NCI-H345 treated with DMSO at 0.1 percent for 48 hours (cell line): ENCODE measurements at regions not wholly inside any gene's neighbourhood (a gene's known extent, or its start where the extent isn't known, plus 50 kb on each side); places are given as distances from the start of the nearest gene placed in this dataset.
"Not testable (repeated sequence)": the region's sequence is repeated elsewhere in the genome, so short reads cannot be mapped to it uniquely, and the experiment has no call there.

Experiments used
- DNase-seq: peaks from one replicate; lab custom pipeline; 2025; ENCODE audit not compliant: unreplicated experiment; lab: John Stamatoyannopoulos, UW

DNA sequence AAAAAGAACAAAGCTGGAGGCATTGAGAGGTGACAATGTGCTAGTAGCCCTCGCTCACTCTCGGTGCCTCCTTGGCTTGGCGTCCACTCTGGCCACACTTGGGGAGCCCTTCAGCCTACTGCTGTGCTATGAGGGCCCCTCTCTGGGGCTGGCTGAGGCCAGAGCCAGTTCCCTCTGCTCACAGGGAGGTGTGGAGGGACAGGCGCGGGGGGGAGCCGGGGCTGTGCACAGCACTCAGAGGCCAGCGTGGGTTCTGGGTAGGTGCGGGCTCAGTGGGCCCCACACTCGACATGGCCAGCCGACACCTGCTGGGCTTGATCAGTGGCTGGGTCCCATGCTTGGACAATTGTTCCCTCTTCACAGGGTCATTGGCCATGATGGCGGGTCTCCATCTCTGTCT lies 202.5 kb upstream of the GRAMD2B start:
- DNase-seq = no peak

DNA sequence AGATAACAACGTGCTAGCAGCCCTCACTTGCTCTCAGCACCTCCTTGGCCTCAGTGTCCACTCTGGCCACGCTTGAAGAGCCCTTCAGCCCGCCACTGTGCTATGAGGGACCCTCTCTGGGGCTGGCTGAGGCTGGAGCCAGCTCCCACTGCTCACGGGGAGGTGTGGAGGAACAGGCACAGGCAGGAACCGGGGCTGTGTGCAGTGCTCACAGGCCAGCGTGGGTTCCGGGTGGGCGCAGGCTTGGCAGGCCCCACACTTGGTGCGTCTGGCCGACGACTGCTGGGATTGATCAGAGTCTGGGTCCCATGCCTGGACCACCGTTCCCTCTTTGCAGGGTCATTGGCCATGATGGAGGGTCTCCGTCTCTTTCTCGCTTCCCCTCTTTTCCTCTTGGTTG lies 194.3 kb upstream of the GRAMD2B start:
- no peak for DNase-seq

DNA sequence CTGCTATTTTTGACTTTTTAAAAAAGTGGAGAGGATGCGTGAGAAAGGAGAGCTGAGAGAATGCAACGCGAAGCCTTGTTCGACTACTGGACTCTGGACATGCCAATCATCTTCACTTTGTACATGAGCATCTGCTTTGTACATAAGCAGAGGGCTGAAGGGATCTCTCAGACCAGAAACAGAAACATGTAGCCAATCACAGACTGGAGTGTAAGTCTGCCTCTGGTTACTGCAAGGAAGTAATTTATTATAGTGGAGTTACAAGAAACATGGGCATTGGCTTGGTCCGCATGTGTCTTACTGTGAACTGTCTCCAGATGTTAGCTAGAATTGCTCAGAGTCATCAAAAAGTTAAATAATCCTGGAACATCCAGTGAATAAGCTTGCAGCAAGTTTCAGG lies 190.0 kb upstream of the GRAMD2B start:
- DNase-seq = no peak

DNA sequence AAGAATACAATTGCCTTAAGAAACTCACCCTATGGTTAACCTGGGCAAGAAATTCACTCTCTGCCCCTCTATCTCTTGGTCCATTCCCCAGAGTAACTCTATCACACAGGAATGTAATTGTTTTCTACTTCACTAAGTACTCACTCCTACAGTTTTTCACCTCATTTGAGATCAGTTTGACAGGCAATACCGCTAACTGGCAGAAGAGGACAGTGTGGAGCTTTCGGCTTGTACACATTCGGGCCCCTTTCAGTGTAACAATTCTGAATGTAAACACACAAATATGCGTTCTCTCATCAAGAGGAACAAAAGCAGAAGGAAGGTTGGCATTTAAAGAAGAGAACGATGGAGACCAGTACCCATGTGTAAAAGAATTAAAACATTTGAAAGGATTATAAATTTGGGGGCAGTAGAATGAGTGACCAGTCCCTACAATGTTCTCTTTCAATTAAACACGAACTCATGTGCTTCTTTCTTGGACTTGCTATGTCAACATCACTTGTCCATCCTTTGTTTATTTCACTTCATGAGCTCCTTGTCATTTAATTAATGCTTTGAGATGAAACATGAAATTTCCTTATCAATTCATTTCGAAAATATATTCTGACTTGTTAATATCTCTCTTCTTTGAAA lies 188.5 kb upstream of the GRAMD2B start:
- DNase-seq = no peak

DNA sequence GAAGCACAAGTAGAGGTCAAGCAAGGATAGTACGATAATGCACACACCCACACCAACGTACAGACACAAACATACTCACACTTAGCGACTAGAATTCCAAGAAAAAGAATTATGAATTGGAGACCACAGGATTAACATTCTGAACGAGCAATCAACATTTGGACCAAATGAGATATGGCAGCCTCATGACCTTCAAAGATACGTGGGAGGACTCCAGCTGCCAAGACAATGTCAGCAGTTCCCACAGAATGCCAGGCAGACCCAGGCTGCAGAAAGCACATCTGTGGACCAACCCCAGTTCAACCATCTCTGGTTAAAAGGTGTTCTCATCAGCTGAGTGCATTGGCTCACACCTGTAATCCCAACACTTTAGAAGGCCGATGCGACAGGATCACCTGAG lies 187.6 kb upstream of the GRAMD2B start:
- DNase-seq = no peak

DNA sequence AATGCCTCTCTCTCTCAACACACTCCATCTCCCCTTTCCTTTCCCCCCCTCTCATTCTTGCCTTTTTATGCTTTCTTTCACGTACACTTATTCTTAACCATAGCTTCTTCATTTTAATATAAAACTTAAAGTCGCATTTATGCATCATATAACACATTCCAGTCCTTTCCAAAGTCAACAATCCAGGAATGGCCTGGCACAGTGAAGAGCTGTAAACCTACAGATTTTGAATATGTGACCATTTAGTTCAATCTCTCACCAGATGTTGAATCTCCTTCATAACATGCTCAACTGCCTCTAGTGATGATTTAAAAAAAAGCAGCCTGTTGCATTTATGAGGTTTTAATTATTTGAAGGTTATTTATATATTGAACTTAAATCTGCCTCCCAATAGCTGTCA lies 186.2 kb upstream of the GRAMD2B start:
- no peak for DNase-seq

DNA sequence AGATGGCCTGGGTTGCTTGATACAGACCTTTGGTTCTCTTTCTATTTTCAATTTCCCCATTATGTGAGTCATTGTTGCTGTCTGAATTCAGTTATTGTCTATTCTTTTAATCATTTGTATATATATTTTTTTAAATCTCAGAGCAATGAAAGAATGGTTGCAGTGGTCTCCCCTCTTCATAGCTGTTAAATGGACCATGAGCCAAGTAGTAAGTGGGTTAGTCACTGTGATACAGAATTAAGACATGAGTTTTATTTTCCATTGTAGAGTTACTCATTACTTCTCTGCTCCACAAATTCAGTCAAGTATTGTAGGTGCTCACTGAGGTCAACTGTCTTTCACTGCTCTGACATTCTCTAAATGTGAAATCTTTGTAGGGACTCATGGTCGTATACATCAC lies 174.6 kb upstream of the GRAMD2B start:
- DNase-seq = no peak

DNA sequence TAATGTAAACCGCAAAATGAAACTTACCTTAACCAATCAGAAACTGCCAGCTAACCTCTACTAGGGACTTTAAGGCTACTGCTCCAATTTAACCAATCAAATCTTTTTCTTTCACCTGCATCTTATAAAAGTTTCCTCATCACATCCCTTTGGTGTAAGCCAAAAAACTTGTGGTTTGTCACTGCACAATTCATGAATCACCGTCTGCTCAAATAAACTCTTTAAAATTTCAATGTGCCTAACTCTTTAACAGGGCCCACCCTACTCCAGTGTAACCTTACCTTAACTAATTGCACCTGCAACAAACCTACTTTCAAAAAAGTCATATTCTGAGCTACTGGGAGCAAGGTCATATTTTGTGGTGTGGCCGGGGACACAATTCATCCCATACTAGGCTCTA lies 172.2 kb upstream of the GRAMD2B start:
- no peak for DNase-seq

DNA sequence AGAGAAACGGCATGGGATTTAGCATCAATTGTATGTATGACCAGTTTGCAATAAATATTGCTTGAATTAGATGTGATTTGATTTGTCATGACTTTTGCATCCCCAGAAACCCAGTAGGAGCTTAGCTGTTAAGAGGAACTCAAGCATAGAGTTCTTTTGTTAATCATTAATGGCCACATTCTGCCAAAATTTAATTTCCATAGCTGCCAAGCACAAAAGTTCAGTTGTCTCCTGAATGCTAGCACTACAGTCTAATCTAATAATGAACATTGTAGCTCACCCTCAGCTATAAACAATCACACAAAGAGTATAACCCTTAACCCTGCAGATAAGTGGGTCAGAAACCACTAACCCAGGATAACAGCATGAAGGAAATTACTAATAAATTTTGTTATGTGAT lies 169.8 kb upstream of the GRAMD2B start:
- DNase-seq = no peak

DNA sequence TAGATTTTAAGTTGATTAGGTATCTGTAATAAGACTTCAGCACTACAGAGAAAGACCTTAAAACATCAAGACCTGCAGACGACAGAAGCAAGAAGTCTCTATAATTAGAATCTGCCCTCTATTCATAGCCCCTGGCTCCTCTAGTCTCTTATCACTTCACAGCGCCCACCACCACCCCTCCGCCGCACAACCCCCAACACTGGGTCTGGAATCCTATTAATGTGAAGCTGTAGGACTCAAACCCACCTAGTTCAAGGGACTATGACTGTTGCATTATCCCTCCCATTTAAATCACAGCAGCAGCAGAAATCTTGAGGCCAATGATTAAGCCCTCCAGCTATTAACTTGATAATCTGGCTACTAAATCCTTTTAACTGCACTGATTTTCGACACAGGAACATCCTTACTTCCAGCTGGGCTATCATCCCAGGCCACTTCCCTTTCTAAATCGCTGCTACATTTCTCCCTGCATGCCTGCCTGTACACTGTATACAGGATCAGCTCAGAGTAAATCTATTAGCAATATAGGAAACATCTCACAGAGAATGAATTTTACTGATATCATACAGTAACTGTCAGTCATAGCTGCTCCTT lies 159.5 kb upstream of the GRAMD2B start:
- DNase-seq = no peak

DNA sequence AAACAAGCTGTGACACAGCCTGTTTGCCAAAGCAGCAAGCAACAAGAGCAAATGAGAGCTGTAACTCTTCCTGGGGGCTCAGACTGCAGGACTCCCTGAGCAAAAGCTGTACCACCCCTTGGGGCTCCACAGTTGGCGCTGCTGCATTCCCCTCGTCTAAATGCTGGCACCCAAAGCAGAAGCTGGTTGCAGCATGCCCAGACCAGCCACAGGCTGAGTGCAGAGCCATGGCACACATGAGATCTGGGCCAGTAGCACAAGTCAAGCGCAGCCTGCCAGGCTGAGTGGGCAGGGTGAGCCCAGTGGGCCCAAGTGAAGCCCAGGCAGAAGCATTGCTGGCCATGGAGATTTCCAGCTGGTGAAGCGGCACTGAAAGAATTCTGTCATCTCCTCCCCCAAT lies 157.3 kb upstream of the GRAMD2B start:
- no peak for DNase-seq

DNA sequence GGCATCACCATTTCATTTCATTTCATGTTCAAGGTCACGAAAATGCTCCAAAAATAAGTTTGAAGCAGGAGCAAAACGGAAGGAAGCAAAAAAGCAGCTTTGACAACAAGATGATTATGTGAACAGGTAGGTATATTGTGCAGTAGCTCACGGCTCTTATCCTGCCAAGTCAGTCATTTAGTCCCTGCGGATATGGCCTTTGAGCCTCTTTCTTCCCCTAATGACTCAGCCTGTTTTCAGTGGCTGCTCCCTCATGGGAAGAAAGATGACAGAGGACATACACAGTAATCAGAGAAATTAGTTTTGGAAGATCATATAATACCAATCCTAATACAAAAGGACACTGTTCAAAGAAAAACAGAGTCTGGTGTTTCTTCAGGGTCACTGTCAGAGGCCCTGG lies 155.8 kb upstream of the GRAMD2B start:
- DNase-seq = no peak

DNA sequence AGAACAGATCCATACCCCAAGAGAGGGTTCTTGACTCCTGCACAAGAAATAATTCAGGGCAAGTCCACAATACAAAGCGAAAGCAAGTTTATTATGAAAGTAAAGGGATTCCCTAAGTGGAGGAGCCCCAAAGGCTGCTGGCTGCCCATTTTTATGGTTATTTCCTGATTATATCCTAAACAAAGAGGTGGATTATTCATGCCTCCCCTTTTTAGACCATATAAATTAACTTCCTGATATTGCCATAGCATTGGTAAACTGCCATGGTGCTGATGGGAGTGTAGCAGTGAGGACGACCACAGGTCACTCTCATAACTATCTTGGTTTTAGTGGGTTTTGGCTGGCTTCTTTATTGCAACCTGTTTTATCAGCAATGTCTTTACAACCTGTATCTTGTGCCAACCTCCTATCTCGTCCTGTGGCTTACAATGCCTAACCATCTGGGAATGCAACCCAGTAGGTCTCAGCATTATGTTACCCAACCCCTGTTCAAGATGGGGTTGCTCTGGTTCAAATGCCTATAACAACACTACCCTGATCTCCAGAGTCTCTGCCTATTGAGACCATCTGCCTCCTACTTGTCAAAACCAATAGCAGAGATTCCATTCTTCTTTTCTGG lies 154.4 kb upstream of the GRAMD2B start:
- DNase-seq = no peak

DNA sequence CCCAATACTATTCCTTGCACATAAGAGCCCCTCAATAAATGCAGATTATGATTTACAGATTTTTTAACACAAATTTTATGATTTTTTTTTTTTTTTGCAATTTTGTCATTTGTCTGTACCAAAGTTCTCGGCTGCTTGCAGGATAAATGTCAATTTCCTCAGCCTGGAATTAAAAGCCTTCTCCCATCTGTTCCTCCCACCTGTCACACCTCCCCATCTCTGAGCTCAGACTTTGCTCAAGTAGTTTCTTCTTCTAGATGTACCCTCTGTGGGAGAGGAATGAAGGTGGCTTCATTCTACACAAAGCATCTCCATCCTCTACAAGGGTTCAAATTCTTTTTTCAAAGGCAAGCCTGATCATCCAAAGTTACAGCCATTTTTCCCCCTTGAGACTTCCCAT lies 153.7 kb upstream of the GRAMD2B start:
- no peak for DNase-seq

DNA sequence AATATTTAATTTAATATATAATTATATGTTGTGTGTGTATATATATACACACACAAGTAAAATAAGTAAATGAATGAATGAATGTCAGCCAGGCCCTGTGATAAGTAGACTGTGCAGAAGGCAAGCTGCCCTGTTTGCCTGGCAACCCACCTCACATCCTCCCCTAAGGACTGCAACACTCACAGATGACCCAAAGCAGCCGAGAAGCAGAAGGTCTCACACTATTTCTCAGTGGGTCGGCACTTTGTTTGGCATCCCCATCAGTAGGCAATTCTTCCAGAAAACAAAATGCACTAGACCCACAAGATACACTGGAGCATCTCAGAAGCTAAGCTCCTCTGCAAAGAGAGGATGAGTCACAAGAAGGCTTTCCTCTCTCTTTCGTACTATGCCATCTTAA lies 152.1 kb upstream of the GRAMD2B start:
- DNase-seq = no peak

DNA sequence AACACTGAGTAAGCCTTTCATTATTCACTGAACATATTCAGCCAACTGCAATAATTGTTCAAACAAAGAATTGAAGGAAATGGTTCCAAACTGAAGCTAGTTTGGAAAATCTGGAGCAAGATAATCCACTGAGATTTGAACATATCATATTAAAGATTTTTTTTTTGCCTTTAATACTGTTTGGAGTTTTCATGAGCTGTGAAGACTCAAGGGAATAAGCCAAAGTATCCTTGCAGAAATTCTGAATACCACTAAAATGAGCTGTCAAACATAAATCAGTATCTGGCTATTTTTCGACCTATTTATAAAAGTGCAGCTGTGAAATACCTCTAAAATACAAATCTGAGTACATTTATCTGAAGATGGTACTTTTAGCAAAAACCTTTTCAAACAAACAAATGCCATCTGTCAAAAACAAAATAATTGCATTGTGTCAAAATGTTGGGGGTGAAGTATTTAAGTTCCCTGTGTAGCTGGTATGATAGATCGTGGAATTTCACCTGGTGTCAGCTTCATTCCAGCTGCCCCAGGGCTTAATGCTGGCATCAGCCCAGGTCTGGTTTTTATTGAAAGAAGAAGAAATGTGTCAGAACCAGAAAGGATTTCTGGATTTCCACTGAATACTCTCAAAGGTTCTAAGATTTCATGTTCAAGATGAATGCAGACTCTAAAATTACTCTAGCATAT lies 149.0 kb upstream of the GRAMD2B start:
- no peak for DNase-seq

DNA sequence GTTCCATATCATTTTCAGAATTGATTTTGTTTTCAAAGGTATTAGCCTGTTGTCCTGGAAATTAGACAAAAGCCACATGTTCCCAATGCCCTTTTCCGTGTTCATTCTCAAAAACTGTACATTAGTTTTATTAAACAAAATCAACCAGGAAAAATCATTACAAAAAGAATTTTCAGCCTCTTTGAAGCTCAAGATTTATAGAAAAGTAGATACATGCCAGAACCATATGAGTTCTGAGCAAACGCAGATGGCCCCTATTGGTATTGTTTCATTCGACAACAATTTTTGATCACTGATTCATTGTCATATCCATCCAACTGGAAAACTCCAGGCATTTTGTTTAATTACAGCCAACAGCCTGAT lies 148.5 kb upstream of the GRAMD2B start:
- no peak for DNase-seq

DNA sequence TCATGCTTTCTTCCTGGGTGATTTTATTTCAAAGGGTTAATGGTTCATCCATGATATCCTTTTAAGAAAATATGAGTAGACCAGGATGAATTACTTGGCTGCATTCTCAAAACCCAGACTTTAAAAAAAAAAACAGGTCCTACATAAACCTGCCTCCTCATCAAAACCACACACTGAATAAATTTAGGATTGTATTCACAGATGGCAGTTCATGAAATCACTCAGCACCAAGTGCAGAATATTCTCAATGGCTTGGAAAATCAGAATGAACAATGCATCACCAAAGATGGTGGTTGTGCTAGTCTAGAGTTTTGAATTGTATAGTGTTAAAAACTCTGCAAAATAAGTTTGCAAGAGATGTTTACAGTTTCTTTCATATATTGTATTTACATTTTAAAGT lies 145.4 kb upstream of the GRAMD2B start:
- no peak for DNase-seq

DNA sequence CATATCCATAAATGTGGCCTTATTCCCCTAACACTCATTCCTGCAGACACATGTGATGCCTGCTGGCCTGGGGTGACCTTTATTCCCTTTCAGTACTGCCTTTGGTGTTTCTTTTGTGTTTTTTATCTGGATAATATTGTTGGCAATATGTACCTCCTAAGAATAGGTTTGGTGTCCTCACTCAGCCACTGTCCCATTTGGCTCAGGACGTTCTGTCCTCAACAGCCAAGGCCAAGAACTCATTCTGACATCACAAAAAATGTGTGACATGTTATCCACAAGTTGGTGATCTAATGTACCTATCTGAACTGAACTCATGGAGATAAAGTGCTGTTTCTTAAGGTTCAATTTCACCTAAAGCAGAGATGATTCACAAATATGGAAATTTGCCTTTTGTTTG lies 142.9 kb upstream of the GRAMD2B start:
- no peak for DNase-seq

DNA sequence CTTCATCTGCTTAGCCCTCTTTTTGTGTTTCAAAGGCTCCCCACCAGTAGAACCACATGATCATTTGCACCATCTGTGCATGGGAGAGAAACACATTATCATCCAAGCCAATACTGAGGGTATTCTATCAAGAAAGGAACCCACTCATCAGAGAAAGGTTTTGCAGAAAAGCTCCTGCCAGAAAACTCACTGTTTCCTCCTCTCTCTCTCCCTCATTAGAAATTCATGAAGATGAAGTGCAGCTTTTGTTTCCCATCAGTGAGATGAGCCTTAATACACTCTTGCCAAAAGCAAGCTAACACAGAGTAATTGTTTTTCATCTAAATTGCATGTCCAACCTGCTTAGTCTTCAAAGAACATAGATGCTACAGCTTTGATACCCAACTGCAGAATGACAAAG lies 142.4 kb upstream of the GRAMD2B start:
- no peak for DNase-seq

DNA sequence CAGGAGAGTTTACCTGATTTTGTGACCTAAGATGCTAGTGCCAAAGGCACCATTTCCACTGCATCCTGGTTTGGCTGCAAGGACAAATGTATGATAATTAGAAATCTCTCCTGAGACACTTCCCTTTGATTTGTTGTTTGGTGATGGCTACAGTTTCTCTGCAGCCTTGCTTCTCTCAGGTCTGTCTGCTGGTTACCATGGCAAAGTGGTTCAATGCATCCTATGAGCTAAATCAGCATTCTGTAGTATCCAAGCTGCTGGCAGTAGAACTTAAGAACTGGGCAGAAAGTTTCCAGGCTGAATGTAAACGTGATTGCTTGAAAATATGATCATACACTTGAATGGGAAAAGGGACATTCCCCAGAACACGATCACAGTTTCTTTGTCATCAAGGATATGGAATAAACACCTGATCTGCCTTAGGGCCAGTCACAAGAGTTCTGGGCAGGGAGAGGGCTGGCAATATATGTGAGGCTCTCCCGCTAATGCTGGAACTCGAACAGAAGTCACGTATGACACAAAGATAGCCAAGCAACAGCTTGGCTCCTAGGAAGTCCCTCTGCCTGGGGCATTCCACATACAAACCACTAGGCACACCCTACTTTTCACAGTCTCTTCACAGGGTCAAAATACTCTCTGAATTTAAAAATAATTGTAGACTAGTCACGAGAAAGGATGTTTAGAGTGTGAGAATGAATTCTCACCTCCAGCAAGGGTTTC lies 138.1 kb upstream of the GRAMD2B start:
- DNase-seq = no peak

DNA sequence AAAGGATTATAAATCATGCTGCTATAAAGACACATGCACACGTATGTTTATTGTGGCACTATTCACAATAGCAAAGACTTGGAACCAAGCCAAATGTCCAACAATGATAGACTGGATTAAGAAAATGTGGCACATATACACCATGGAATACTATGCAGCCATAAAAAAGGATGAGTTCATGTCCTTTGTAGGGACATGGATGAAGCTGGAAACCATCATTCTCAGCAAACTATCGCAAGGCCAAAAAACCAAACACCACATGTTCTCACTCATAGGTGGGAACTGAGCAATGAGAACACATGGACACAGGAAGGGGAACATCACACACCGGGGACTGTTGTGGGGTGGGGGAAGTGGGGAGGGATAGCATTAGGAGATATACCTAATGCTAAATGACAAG lies 127.1 kb upstream of the GRAMD2B start:
- not testable (repeated sequence) for DNase-seq
